ENCODE measurements at regions not wholly inside any gene's neighbourhood (a gene's known extent, or its start where the extent isn't known, plus 50 kb on each side); places are given as distances from the start of the nearest gene placed in this dataset.

DNA sequence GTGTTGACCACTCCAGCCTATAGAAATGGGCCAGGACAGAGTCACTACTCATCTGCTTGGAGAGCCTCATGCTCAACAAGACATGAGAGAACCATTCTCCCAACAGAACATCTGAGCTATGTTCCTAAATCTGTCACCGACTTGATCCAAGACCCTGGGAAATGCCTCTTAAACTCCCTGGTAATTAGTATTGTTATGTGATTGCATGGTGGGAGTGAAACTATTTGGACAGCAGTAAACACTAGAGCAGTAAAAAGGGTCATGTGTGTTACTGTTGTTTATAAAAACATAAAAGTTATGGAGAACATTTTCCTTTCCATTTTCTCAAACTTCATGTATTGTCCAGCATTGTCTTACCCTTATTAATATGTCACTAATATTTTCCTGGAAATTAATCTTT lies 369.8 kb upstream of the FAT3 start:
- DNase-seq: no peak

DNA sequence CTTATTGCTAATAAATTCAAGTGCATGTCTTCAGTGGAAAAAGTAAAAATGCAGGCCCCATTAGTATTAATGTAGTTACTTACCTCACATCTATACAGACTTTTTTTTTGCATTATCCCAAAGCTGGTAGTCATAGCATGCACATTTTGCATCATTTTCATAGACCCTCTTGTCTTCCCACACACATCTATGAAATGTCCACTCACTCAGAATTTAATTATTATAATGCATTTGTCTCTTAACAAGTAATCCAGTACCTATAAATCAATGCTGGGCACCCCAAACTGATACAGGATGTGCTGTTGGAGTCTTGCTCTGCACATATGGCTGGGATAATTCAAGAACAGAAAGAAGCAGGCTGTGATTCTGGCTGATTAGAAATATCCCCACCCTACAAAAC lies 370.4 kb upstream of the FAT3 start:
- no peak for DNase-seq

DNA sequence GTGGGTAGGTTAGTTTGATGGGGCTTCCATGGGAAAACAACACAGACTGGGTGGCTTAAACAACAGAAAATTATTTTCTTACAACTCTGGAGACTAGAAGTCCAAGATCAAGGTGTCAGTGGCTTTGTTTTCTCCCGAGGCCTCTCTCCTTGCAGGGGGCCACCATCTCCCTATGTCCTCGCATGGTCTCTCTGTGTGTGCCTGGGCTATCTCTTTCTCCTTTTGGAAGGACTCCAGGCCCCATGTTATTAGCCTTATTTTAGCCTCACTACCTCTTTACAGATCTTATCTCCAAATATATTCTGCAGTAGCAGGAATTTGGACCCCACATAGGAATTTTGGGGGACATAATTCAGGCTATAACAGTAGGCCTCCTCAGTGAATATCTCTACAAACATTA lies 372.7 kb upstream of the FAT3 start:
- DNase-seq: no peak

DNA sequence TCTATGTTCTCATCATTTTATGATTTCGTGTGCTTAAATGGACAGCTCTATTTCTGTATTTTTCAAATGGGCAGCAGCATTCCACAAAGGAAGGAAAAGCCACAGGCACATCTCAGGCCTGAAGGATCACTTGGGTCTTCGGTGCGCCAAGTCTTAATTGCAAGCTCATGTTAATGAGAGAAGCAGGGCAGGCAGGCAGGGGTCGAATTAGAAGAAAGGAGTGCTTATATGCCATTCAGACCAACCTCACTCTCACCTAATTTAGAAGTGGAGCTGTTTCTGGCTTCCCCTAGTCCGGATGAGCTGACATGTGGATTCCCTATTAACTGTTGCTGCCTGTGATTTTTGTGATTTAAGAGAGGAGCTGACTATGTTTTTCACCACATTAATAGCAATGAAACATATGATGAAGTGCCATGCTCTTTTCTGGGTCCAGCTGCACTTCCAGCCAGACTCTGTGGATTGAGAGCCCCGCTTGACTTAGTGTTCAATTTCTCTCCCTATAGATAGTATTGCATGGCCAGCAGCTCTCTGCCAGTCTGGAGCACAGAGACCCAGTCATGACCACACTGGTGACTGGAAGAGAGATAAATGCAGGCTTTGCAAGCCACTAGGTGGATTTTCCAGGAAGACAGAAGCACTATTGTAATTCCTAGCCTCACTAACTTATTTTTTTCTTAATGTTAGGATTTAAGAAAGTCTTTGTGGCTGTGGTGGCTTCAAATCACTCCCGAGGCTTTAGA lies 373.9 kb upstream of the FAT3 start:
- no peak for DNase-seq

DNA sequence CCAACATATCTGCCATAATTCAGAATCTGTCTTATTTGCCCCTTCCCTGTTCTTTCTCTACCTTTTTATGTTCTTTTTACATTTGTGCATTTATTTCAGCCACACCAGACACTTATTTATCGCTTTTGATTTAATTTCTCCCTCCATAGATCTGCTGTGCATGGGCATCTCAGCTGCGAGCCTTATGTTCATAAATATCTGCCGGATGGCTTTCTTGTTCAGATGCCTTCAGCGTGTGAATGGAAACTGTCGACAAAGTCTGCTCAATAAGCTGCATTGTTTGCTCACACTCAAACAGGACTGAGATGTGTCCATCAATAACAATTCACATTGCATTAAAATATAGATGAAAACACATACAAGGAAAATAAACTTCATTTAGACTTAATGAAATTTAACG lies 374.6 kb upstream of the FAT3 start:
- DNase-seq: no peak

DNA sequence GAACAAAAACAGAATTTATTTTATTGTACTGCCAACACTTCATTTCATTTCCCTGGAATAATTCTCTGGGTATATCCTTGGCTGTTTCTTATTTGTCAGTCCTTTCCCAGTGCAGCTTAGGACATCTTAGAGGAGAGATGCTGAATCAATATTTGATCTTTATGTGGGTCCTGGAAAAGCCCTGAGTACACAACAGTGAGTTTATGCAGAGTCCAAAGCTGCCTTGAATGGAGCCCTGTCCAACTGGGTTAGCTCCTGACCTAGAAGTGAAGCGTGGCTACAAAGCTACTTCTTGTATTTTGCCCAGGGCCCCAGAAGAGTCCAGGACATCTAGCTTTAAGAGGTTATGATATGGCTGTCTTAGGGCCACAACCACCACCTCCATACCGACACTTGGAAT lies 378.0 kb upstream of the FAT3 start:
- no peak for DNase-seq

DNA sequence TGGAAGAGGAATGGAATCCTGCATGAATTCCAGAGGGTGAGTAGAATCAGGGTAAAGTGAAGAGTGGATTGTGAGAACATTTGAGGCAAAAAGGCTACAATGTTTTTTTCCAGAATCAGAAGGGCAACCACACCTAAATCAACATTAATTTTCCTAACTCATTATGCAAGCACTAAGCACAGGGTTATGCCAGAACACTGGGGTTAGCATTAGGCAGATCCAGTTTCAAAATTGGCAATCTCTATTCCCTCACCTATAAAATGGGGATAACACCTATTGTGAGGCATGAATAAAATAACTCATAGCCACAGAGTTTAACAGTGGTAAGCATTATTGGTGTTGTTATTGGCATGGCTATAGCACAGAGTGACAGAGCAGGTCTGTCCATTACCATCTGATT lies 378.6 kb upstream of the FAT3 start:
- DNase-seq: no peak

DNA sequence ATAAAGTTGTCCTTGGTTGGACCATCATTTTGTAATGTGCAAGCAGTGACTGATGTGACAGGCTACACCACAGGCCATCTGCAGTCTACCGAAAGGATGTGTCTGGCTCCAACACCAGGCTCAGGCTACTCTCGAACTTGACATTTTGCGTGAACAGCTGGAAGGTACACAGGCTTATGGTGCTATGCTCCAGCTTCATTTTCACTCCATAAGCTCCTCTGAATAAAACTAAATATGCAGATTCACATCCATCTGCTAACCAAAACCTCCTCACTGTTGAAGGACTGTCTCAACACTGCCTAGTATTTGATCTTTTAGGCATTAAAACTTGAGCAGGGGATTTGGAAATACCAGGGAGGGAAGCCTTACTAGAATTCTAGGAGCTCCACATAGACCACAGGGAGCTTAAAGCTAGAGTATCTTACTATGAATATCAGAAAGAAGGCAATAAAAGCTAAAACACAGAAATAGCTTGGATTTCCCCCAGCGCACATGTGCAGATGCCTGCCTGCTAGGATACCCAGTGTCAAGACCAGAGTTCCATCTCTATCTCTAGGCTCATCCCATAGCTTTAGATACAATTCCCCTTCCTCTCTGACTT lies 383.9 kb upstream of the FAT3 start:
- no peak for DNase-seq

DNA sequence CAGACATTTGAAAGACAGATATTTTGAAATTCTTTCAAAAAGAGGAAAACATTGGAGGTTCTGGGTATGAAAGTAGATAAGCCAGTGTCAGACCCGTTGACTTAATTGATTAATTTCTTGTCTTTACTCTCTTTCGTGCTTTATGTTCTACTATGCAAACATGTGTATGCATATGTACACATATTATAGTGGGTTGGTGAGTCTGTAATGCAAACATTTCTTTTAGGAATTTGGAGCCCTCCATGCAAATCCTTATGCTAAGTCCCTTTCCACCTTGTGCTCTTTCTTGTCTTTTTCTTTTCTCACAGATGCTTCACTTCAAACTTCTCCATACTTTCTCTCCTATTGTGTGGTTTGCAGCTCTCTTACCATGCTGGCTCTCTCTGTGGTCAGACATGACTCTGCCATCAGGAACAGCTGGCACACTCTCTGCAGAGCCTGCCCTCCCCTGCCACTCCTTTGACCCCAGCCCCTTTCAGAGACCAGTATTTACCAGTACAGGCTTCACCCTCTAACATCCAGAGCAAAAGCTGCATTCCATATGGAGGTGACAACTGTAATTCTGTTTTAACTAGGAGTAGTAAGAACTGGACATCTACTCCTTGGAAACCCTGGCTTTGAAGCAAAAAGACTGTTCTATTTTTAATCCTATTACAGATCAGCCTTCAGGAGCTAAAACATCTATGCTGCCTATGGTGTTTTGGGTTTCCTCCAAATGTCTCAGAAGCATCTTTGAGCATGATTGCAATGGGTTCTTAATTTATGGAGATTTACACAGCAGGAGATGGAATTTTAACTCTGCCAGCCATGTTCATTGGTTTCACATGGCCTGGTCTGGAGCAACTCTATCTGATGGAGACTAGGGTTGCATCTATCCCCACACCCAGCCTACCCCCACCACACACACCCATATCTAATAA lies 386.9 kb upstream of the FAT3 start:
- no peak for DNase-seq

DNA sequence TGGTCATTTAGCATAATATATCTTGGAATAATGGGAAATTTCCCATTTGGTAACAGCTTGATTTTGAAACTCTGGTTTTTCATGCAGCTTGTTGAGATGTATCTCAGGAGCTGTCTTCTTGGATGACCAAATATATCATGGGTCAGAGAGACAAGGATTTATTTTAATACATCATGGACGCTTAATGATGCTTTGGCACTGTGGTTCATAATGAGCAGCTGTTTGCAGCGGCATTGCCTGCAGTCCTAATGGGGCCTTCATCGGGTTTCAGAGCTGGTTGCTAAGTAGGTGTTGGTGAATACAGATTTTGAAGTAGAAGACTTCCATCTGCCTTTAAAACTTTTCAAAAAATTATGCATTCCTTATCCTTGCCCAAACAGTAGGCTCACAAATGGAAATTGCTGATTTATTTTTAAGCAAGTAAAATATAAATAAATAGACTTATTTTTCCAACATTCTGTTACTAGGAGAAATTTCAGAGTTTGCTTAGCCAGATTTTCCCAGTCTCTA lies 389.5 kb upstream of the FAT3 start:
- DNase-seq: no peak

DNA sequence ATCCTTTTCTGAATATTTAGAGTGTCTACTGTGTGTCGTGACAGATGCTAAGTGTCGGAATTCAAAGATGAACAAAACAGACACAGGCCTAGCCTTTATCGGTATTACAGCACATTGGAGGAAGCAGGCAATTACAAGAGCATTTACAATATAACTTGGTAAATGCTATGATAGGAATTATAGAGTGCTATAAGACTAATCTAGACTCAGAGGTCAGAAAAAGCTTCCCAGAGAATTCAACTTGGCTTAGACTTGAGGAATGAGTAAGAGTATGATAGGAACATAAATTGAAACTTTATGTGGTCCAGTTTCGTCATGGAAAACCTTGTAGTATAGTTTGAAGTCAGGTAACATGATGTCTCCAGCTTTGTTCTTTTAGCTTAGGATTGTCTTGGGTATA lies 395.7 kb upstream of the FAT3 start:
- no peak for DNase-seq

DNA sequence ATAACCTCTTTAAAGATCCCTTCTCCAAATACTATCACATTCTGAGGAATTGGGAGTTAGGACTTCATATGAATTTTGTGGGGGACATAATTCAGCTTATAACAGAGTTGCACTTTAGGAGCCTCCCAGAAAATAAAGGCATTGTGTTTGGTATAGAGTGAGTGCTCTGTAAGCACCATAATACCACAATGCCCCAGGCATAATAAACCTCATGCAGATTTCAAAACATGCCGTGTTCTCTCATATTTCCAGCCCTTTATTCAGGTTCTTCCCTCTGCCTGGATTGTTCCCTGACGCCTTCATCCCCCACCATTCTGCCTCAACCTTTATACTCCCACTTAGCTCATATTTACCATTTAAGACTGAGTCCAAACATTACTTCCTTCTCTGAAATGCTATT lies 398.8 kb upstream of the FAT3 start:
- DNase-seq: no peak

DNA sequence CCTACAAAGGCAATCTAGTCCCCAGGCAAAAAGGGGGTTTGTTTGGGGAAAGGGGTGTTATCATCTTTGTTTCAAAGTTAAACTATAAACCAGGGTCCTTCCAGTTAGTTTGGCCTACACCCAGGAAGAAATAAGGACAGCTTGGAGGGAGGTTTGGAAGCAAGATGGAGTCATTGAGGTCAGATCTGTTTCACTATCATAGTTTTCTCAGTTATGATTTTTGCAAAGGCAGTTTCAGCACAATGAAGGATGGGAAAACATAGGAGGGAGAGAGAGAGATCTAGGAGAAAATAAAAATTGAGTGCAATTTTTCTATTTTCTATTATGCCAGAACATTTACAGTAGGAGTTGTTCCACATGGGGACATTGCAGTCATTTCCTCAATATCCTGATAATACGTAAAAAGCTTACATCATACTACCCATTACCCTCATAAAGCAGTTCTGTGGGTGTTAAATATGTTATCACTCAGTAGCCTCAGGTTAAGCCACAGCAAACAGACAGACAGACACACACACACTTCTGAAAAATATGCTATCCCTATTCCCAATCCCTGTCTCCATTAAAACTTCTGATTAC lies 401.3 kb upstream of the FAT3 start:
- DNase-seq: no peak

DNA sequence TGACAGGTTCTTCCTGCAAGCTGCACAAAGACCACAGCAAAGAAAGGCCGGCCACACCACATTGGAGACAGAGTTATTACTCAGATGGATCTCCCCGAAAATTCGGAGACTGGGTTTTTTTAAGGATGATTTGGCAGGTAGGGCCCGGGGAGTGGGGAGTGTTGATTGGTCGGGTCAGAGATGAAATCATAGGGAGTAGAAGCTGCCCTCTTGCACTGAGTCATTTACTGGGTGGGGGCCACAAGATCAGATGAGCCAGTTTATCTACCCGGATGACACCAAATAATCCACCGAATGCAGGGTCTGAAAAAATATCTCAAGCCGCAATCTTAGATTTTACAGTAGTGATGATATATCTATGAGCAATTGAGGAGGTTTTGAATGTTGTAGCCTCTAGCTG lies 401.8 kb upstream of the FAT3 start:
- DNase-seq: no peak

DNA sequence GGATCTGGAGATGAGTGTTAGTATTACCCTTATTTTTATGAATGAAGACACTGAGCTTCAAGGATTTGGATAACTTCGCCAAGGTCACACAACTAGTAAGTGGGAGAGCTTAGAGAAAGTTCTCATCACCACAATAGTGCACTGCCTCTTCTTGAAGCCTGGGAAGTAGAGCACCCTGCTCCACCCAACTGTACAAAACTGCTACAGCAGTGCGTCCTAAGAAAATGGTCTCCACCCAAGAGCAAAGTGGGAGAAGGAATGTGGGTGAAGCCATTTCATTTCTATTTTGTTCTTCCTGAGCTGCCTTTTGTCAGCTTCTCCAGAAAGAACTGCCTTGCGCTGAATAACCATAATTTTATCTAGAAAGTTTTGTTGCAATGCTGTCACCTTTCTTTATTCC lies 403.9 kb upstream of the FAT3 start:
- no peak for DNase-seq

DNA sequence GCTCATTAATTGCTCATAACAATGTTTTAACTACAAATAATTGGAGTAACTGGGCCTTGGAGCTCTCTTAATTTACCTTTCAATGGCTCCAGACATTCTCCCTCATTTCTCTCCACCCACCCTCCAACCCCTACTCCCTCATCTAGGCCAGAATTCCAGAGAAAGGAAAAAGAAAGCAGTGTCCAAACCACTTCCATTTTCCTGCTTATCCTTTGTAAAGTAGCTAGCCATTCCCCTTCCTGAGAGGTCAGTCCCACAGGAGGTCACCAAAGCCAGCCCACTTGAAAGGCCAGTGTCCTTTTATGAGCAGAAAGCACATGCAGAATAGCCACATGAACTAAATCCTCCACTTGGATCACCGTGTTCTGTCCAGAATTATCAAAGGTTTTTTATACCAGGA lies 404.8 kb upstream of the FAT3 start:
- DNase-seq: no peak

DNA sequence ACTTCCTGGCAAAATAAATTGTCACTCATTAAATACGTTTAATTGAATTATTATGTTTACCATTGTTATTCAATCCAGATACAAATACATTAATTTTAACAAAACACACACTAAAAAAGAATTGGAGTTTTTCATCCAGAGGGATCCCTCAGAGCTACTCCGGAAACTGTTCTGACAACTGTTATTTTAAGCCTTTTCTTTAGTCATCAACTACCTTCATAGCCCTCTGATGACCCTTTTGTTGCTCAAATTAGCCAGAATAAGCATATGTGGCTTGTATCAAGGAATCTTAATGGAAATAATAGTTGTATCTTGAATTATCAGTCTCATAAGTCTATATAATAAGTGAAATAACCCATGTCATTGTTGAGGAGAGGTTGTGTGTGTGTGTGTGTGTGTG lies 405.4 kb upstream of the FAT3 start:
- no peak for DNase-seq

DNA sequence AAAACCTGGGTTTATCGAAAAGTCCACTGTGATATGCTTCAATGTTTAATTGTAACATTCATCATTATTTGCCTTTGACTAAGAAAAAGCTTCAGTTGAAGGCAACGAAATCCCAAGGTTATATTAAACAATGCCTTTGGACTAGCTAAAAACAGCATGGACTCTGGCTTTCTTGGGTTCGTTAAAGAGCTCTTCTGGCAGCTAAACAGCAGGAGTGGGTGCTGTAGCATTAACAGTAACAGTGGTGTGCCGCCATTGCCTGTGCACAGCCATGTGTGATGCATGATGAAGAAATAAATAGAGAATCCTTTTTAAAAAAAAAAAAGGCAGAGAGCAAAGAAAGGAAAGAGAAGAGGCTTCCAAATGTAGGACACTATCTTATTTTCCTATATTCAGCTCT lies 406.6 kb upstream of the FAT3 start:
- no peak for DNase-seq

DNA sequence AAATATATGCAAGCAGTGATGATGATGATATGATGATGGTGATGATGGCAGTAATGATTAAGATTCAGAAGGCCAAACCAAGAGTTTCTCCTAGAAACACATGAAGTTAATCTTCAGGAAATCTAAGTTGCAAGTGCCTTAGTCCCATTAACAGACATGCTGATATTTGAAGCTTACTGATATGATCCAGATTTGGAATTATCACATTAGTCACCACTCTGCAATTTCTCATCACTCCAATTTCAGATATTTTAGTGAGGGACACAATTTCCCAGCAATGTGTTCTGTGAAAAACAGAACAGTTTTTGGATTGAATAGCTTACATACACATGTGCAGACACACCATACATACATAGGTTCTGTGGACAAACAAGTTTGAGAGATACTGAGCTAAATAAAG lies 411.4 kb upstream of the FAT3 start:
- DNase-seq: no peak

DNA sequence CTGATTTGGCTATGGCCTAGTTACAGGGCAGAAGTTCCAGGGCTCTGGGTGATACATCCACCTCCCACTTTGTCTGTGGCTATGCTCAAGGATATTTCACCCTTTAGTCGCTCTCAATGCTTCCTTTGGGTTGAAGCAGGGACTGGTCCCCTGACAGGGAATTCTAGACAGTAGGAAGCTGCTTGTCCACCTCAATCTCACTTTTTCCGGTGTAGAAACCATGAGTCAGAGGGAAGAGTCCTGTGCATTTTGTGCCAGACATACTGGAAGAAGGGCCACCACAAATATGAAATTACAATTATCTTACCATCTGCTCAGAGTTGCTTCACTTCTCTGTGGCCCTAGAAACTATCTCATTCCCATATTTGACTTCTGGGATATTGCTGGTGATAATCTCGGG lies 413.7 kb upstream of the FAT3 start:
- DNase-seq: no peak

DNA sequence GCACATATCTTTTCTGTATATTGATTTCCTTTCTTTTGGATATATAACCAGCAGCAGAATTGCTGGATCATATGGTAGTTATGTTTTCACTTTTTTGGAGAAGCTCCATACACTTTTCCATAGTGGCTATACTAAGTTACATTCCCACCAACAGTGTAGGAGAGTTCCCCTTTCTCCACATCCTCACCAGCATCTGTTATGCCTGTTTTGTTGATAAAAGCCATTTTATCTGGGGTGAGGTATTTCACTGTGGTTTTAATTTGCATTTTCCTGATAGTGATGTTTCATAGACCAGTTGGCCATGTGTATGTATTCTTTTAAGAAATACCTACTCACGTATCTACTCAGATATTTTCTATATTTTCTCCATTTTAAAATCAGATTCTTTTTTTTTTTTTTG lies 419.3 kb upstream of the FAT3 start:
- no peak for DNase-seq

DNA sequence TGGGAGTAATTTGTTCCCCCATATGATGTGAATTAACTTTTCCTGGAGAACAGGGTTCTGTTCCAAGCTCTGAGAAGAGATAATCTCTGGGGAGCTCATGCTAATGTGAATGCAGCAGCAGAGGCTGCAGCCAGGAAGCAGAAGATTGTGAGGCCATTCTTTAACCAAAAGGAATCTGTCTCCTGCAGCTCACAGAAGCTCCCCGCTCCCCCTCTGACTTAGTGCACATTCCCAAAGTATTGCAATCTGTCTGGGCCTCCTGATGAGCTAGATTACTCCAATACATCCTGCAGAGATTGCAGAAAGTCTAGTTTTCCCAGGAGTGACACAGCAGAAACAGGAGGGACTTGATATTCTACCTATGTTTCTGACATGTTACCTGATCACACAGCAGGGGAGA lies 420.6 kb upstream of the FAT3 start:
- DNase-seq: no peak

DNA sequence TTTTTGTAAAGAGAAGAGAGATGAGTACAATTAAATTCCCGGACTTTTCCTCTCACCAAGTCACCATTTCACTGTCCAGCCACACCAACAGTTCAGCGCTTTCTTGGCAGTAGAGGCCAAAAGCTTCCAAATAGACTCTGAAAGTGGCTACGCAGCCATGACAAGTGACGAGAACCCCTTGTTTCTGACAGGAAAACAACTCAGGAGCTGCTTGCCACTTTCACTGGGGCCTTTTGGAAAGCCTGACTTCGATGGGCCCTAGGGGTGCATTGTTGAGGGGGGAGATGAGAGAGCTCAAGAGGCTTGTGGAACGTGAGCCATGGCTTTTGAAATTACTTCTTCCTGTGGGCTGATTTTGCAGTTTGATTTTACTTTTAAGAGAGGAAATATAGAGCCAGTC lies 422.1 kb upstream of the FAT3 start:
- DNase-seq: no peak
